GM21360 (cell line): ENCODE measurements at regions not wholly inside any gene's neighbourhood (a gene's known extent, or its start where the extent isn't known, plus 50 kb on each side); places are given as distances from the start of the nearest gene placed in this dataset.
"Not testable (repeated sequence)": the region's sequence is repeated elsewhere in the genome, so short reads cannot be mapped to it uniquely, and the experiment has no call there.

Experiments
- ATAC-seq: cut with Tn5 transposase; IDR thresholded peaks from one replicate; pipeline ENCODE4 v1.9.1; 2021; ENCODE audit warnings: mild to moderate bottlenecking, moderate library complexity; ENCODE audit not compliant: unreplicated experiment

DNA sequence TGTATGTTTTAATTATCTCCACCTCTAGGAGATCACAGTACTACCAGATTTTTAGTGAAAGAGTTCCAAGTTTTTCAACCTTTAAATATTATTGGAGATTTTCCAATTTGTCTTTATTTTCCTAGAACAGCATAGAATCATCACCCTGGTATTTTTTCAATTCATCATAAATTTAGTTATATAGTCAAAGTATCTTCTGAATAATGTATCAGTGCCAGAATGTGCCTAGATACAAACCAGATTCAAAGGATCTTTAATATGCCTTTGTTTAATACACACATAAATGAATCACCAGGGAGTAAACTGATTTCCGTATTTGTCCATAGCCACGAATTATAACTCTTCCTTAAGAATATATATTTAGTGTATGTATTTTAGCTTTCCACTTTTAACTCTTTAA lies 1373.1 kb downstream of the STIM2 start:
- ATAC-seq = no peak

DNA sequence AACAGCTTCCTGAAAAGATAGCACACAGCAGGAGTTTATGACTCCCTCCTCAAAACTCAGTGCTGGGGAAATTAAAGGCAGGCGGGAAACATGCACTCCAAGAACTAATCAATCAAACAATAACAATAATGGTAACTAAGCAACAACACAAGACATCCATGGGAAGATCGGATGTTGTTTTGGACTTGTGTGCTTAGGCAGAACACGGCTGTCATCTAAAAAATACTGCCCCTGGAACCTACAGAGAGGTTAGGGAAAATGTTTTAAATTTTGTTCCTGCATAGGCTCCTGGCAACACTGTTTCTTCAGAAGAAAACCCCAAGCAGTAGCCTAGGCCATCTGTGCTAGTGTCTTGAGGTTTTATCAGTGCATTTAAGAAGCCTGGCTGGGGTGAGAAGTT lies 1378.2 kb downstream of the STIM2 start:
- ATAC-seq = no peak

DNA sequence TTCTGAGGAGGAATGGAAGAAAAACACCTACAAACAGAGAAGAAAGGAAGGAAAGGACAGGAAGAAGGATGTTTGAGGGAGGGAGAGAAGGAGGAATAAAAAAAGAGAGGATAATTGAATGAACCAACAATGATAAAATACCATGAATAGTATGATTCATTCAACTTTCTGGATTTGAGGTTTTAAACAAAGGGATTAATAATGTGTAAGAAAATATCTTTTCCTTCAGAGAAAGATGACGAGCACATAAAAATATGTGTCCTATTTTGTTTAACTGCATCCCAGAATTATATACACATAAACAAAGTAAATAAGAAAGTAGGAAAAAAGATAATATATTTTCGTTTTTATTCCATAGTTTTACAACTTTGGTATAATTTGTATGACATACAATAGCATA lies 1380.4 kb downstream of the STIM2 start:
- ATAC-seq = no peak

DNA sequence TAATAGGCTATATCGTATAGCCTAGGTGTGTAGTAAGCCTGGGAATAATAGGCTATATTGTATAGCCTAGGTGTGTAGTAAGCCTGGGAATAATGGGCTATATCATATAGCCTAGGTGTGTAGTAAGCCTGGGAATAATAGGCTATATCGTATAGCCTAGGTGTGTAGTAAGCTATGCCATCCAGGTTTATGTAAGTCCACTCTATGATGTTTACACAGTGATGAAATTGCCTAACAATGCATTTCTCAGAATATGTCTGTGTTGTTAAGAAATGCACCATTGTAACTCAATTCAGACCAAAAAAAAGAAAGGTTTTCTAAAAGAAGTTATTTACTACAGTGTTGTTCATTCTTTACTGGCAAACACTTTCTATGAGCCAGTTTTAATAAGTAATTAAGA lies 1387.2 kb downstream of the STIM2 start:
- no peak for ATAC-seq

DNA sequence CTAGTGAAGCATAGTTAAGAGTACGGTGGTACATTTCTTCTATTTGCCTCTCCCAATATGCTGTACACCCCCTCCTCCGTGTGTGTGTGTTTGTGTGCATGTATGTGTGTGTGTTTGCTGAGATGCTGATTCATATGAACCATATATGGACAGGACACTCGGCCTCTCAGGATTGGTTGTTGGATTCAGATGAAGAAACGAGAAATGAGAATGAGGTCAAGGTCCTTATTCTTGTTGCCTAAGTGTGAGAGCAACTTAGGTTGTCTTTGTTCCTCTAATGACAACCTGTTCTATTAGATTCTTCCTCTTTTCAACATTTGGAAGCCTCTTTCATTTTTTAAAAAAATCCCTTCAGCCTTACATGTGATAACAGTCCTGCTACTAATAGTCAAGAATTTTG lies 1387.6 kb downstream of the STIM2 start:
- no peak for ATAC-seq

DNA sequence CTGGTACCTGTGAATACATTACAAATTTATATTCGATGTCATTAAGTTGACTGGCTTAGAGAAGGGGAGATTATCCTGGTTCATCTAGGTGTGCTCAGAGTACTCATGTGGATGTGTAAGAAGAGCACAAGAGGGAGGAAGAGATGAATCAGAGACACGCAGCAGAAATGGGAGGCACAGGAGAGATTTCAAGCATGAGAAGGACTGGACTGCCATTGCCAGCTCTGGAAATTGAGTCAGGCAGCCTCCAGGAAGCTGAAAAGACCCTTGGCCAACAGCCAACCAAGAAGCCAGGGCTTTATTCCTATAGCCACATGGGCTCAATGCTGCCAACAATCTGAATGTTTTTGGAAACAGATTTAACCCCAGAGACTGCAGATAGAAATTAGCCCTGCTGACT lies 1390.0 kb downstream of the STIM2 start:
- ATAC-seq = no peak

DNA sequence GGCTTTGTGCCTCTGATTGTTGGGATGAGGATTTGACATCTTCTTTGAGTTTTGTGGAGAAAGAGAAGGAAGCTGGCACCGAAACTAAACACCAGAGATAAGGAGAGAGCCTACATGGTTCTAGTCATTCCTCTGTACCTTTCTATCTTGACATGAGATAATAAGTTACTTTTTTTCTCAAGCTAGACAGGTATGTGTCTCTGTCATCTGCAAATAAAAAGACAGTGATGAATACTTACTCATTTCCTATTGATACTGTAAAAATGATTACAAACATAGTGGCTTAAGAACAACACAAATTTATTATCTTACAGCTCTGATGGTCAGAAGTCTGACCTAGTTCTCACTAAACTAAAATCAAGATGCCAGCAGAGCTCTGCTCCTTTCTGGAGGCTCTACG lies 1391.2 kb downstream of the STIM2 start:
- no peak for ATAC-seq

DNA sequence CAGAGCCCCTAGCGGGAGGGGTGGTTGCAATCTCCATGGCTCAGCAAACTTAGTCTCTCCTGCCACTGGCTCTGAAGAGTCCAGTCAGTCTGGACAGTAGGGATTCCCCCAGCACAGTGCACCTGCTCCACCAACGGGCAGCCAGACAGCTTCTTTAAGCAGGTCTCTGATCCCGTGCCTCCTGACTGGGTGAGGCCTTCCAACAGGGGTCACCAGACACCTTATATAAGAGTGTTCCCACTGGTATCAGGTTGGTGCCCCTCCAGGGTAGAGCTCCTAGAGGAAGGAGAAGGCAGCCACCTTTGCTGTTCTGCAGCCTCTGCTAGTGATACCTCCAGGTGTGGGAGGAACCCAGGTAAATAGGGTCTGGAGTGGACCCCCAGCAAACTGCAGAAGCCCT lies 1393.4 kb downstream of the STIM2 start:
- ATAC-seq = no peak

DNA sequence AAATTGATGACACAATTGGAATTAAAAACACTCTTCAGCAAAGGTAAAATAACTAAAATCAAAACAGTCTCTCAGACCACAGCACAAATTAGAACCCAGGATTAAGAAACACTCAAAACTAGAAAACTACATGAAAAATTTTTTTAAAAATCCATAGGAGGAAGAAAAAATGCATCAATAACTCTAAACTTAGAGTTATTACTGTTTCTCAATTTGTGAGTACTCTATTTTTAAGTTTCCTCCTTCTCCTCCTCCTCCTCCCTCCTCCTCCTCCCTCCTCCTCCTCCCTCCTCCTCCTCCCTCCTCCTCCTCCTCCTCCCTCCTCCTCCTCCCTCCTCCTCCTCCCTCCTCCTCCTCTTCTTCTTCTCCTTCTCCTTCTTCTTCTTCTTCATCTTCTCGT lies 1395.7 kb downstream of the STIM2 start:
- no peak for ATAC-seq

DNA sequence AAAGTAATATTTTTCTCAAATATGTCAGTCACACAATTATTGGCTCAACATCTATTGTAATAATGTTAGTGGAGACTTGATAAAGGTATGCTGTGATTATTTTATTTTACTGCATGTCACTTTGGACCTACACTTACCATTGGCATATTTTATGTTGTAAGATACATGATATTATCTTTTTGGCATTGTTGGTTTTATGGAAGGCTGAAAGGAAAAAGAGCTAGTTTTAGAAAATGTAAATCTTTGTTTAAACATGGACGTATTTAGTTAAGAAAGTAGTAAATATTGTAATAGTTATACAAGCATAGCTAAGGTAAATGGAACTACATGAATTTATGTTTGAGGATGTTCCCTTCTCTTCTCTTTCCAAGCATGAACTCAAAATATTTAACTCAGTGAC lies 1399.3 kb downstream of the STIM2 start:
- ATAC-seq = no peak

DNA sequence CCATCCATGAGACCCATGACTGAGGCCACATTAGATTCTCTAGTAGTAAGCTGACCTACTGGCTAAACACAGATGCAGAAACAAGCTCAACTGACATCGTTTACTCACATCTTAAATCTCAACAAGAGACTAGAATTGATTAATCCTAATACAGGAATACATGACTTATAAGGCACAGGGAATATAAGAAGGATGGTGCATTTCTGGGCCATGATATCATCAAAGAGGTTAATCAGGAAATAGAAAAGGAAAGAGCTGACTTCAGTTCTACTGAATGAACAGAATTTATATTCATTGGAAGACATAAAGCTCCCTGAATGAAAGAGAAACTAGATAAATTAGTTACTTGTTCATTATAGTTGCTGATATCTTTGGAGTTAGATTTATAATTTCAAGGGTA lies 1406.5 kb downstream of the STIM2 start:
- ATAC-seq = no peak

DNA sequence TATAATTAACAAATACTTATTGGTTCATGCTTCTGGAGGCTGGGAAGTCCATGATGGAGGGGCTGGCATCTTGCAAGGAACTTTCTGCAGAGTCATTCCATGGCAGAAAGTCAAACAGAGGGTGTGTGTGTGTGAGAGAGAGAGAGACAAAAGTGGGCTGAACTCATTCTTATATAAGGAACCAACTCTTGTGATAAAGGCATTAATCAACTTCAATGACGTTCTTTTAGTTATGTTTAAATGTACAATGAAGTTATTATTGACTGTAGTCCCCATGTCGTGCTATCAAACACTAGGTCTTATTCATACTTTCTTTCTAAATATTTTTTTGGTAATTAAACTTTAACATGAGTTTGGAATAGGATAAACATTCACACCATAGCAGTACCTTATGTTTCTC lies 1408.8 kb downstream of the STIM2 start:
- ATAC-seq = no peak

DNA sequence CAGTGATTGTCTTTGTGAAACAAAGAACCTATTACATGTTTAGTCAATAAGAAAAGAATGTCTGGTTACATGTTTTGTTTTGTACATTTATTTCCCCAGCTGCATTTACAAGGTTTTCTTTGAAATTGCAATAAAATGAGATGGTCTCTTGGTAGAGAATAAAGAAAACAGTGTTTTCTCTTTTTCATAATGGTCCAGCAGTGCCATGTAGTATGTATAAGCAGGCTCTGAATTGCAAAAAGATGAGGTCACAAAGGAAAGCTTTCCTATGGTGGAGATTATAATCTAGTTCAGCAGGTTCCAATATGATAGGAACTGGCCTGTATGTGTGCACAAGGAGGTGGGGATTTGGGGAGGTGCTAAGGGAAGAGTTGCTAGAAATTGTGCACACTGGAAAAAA lies 1417.3 kb downstream of the STIM2 start:
- no peak for ATAC-seq

DNA sequence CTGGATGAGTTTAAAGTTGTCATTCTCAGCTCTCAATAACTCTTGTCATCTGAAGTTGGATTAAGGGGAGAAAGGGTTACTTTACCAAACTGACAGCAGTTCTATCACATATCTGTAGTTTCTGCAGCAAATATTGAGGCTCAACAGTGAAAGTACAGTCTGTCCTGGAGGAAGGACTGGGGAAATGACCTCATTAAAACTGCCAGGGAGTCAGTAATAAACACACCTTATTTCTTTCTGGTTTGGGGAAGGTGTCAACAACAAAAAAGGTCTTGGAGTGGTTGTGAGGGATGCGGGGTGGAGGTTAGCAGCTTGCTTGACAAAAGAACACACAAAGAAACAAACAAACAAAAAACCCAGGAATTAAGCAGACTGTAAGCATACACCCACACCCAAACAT lies 1418.0 kb downstream of the STIM2 start:
- ATAC-seq = no peak

DNA sequence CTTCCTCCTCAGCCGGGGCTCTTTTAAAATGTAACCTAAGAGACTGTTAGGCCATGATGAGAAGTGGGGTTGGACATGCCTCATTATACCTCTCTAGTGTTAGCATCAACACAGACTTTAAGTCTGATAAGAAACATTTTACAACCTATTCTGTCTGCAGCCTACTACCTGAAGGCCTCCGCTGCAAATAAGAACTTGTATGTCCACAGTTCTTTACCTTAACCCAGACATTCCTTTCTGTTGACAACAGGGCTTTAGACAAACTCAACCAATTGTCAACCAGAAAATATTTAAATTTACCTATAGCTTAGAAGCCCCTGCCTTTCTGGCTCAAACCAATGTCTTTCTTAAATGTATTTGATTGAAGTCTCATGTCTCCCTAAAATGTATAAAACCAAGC lies 1418.6 kb downstream of the STIM2 start:
- ATAC-seq = no peak

DNA sequence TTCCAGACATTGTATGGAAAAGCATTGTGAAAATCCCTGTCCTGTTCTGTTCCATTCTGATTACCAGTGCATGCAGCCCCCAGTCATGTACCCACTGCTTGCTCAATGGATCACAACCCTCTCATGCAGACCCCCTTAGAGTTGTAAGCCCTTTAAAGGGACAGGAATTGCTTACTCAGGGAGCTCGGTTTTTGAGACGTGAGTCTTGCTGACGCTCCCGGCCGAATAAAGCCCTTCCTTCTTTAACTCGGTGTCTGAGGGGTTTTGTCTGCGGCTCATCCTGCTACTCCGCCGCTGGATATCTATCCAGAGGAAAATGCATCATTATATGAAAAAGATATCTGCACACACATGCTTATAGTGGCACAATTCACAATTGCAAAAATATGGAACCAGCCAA lies 1425.6 kb downstream of the STIM2 start:
- not testable (repeated sequence) for ATAC-seq

DNA sequence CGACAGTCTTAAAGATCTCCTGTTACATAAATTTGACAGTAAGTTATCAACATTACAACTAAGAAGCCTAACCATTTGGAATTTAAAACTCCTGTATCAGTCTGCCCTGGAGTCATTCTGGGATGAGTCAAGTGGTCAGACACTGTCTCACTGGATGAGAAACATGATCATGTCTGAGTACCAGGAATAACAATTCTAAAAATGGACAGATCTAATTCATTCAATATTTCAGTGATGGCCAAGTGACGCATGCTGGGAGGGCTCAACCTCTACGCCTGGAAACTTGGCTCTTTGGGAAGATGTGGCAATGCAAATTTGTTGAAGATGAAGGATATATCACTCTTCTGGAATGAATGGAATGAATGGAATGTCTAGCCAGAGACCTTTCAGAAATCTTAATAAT lies 1427.2 kb downstream of the STIM2 start:
- ATAC-seq = no peak

DNA sequence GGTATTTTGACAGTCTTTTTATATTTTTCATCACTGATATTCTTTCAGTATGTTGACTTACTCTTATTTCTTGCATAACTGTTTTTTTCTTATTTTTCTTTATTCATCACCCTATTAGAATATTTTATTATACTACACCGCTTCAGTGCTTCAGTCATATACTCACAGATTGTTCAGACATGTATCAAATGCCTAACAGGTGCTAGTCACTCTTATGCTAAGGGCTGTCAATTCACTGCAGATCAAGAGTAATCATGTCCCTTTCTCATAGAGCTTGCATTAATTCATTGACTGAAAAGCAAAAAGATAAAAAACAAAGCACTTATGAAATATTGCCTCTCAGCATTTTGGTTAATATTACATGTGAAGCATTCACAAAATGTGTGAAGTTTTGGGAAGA lies 1435.6 kb downstream of the STIM2 start:
- ATAC-seq = no peak

DNA sequence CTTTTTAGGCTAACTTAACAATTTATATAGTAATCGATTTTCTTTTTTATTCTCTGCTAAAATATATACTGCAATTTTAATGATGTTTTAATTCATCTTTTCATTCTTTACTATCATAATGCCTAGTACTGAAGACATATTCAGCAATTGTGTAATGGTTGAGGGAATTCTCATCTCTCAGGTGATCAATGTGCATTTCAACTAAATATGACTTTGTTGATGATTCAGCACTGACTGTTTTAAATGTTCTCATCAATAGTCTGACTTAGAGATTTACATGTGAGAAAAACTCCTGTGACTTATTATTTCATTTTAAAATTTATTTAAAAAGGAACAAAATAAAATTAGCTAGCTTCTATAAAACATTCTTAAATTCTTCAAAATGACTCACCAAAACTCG lies 1450.3 kb downstream of the STIM2 start:
- ATAC-seq = no peak

DNA sequence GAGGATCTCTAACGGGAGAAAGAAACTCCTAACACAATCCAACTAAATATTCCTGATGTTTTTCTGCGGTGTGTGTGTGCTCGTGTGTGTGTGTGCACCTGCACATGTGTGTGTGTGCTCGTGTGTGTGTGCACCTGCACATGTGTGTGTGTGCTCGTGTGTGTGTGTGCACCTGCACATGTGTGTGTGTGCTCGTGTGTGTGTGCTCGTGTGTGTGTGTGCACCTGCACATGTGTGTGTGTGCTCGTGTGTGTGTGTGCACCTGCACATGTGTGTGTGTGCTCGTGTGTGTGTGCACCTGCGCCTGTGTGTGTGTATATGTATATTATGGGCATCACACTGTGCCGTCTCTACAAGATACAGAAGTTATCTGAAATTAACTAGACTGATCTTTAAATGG lies 1451.9 kb downstream of the STIM2 start:
- ATAC-seq = not testable (repeated sequence)

DNA sequence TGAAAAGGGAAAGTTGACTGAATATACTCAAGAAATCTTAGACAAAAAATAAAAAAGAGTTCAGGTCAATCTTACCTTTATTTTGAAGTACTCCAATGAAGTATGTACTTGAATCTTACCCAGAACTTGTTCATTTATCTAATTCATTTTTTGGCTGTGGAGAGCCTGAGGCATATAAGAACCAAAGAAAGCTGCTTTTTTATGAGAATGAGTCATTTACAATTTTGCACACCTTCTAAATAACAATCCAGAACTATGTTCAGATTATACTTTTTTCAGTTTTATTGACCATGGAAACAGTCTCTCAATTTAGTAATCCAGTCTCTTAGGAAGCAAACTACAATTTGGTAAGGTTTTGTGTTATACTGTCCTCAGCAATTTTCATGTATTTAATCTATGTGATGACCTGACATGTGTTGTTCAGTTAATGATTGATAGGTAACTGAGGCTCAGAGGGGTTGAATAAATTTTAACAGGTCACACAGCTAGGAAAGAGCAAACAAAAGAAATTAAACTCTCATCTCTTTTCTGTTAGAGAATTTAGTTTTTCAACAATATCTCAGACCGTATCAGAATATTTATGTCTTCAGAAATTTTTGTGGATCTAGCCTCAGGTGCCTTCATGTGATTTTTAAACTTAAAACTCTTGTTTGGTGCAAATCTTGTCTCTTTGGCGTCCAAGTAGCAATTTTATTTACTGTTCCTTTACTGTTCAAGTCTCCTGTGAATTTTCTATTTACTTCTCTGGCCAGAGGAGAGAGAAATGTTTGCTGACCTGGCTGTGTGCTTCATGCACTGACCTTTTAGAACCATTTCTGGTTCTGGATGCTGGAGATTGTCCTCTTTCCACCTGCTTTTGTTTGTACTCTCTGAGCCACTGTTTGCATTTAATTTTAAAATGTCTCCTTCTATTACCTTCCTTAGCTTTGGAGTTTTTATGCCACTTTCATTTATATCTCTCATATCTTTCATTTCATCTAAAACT lies 1453.4 kb downstream of the STIM2 start:
- ATAC-seq = no peak

DNA sequence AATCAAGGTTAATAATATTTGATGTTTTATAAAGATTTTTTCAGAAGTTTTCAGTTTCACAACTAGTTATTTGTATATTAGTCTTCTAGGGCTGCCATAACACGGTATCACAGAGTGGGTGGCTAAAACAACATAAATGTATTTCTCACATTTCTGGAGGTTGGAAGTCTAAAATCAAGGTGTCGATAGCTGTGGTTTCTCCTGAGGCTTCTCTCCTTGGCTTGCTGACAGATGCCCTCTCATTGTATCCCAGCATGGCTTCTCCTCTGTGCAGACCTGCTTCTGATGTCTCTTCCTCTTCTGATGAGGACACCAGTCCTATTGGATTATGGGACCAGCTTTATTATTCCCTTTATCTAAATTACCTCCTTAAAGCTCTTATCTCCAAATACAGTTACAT lies 1456.6 kb downstream of the STIM2 start:
- no peak for ATAC-seq

DNA sequence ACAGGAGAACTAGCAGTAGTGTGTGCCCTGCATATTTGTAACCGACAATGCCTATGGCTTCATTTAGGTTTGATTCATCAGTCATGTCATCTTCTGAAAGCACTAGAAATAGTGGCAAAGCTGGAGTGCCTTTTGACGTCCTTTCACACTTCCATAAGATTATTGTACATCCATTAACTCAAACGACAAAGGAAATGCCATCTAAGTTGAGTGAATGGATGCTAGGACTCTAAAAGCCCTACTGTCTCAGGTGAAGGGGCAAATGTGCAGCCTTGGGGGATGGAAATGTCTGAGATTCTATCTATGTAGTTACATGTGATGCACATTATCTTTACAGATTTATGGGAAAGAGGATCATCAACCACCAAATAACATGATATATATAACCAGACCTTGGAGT lies 1473.6 kb downstream of the STIM2 start:
- ATAC-seq = no peak
